Stimulated activated memory B cell treated with anti-CD40 and anti-IgM and Interleukin-4, amounts not matched to agents 10 μg/mL and 1 μg/mL and 100 μg/mL, for 72 hours (primary cell): ENCODE measurements at regions not wholly inside any gene's neighbourhood (a gene's known extent, or its start where the extent isn't known, plus 50 kb on each side); places are given as distances from the start of the nearest gene placed in this dataset.
A peak's percentile ranks its signal among the peaks of the same experiment; 100 is the strongest.
"Not testable (repeated sequence)": the region's sequence is repeated elsewhere in the genome, so short reads cannot be mapped to it uniquely, and the experiment has no call there.

Source experiments
- ATAC-seq: fragments of 150-1000 bp; cut with Tn5 transposase; 2 replicates; pipeline ENCODE4 v1.10.0; 2021
- H3K27ac Mint-ChIP-seq: one replicate; pipeline ENCODE4 v1.8.0; 2022; ENCODE audit warnings: mild to moderate bottlenecking, mixed read lengths
- H3K27me3 Mint-ChIP-seq: one replicate; pipeline ENCODE4 v1.8.0; 2022; ENCODE audit warnings: mixed read lengths
- H3K36me3 Mint-ChIP-seq: one replicate; pipeline ENCODE4 v1.8.0; 2022; ENCODE audit warnings: mixed read lengths
- H3K4me1 Mint-ChIP-seq: one replicate; pipeline ENCODE4 v1.8.0; 2022; ENCODE audit warnings: mixed read lengths
- H3K4me3 Mint-ChIP-seq: one replicate; pipeline ENCODE4 v1.8.0; 2022; ENCODE audit warnings: mild to moderate bottlenecking, moderate library complexity, mixed read lengths
- H3K9me3 Mint-ChIP-seq: one replicate; pipeline ENCODE4 v1.8.0; 2022; ENCODE audit warnings: mixed read lengths

DNA sequence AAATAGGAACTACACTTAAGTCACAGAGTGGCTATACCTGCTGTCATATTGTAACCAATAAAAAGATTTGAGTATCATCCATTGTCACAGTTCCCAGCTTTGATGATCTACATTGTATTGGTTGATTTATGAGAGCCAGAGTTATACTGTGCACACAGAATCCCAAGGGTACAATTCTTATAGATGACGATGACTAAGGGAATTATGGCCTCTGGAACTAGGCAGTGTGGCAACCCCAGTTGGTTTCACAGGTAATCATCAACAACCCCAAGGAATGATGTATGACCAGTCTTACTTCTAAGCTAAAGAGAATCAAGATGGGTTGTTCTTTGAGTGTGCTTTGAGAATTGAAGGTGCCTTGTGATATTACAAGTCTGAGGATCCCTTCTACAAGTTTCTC lies 217.3 kb downstream of the ETAA1 start:
- H3K36me3 Mint-ChIP-seq: no peaks in the 10 kb centered on the region
- no peak overlapping the region for H3K27ac Mint-ChIP-seq
- H3K4me3 Mint-ChIP-seq: no peak overlapping the region
- no peaks in the 10 kb centered on the region for H3K27me3 Mint-ChIP-seq
- no peaks in the 10 kb centered on the region for H3K4me1 Mint-ChIP-seq
- no peak for ATAC-seq
- no peaks in the 10 kb centered on the region for H3K9me3 Mint-ChIP-seq

DNA sequence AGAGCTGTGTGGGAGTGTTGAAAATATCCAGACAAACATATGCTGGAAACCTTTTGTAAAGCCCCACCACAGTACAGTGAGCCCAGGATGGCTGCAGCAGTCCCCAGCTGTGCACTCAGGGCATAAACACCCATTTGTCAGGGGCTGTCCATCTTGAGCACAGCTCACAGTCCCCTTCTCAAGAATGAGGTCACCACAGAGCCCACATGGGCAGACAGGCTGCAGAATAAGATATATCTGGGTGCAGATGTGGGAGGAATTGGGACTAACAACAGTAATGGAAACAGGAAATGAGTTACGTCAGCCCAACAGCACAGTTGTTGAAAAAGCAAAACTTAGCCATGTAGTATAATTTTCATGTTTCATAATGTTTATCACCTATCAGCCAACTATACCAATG lies 219.6 kb downstream of the ETAA1 start:
- H3K27me3 Mint-ChIP-seq: no peaks in the 10 kb centered on the region
- H3K36me3 Mint-ChIP-seq: no peaks in the 10 kb centered on the region
- peak; percentile 42 for ATAC-seq
- no peak overlapping the region for H3K4me3 Mint-ChIP-seq
- no peaks in the 10 kb centered on the region for H3K4me1 Mint-ChIP-seq
- H3K27ac Mint-ChIP-seq: no peak overlapping the region
- H3K9me3 Mint-ChIP-seq: no peaks in the 10 kb centered on the region

- Mint-ChIP-seq H3K4me1 (no peaks in the 10 kb centered on the region), H3K36me3 (no peaks in the 10 kb centered on the region), H3K27me3 (no peaks in the 10 kb centered on the region), H3K4me3 (no peak overlapping the region), H3K27ac (no peak overlapping the region), H3K9me3 (peaks cover 3% of the 10 kb centered on the region)
- ATAC-seq: no peak
Observed at GRCh38 chr2:67619204-67619603, 222.1 kb downstream of the ETAA1 start.

GRCh38 chr2:67623741-67624140 lies 226.6 kb downstream of the ETAA1 start:
- H3K4me1 Mint-ChIP-seq, H3K27me3 Mint-ChIP-seq, H3K9me3 Mint-ChIP-seq, H3K4me3 Mint-ChIP-seq, ATAC-seq, H3K27ac Mint-ChIP-seq, H3K36me3 Mint-ChIP-seq: not testable (repeated sequence)

- peaks cover 9% of the 10 kb centered on the region for H3K27me3 Mint-ChIP-seq
Observed at GRCh38 chr2:67625178-67625577, 228.0 kb downstream of the ETAA1 start.

DNA sequence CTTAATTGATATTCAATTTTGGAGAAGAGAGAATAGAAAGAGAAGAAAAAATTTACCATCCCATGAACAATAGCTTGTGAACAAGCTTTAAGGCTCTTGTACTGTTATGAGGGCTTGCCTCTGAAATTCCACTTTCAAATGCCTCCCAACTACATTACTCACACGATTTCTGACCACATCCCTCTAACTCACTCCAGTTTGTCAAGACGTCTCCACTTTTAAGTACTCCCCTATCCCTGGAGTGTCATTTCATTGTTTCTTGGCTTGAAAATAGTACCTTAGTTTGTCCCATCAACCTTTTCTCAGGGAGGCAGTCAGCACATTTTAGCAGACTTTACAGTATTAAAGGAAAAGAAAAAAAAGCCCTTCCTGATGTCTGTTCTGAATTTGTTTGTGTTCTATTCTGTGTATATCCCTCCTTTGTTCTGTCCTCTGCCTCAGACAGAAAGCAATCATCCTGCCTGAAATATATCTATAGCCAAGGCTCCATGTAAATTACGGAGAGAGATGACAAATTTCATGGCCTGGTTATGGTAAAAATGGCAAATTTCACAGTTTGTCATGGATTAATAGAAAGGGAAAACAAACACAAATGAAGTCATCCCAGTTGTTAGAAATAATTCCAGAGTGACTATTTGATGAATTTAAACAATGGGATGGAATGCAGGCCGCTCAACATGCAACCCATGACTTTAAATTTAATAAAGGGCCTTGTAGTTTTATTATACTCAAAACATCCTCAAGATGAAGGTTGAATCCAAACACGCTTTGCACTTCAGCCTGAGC lies 228.8 kb downstream of the ETAA1 start:
- Mint-ChIP-seq H3K27me3 (peaks cover 9% of the 10 kb centered on the region), H3K4me1 (no peaks in the 10 kb centered on the region), H3K4me3 (no peak overlapping the region), H3K36me3 (no peaks in the 10 kb centered on the region), H3K9me3 (peaks cover 3% of the 10 kb centered on the region), H3K27ac (no peak overlapping the region)
- ATAC-seq: no peak

More at GRCh38 chr2:67625178-67625577, 228.0 kb downstream of the ETAA1 start:
- Mint-ChIP-seq H3K9me3 (peaks cover 3% of the 10 kb centered on the region), H3K36me3 (no peaks in the 10 kb centered on the region), H3K27ac (no peak overlapping the region), H3K4me3 (no peak overlapping the region), H3K4me1 (no peaks in the 10 kb centered on the region)
- ATAC-seq: no peak

DNA sequence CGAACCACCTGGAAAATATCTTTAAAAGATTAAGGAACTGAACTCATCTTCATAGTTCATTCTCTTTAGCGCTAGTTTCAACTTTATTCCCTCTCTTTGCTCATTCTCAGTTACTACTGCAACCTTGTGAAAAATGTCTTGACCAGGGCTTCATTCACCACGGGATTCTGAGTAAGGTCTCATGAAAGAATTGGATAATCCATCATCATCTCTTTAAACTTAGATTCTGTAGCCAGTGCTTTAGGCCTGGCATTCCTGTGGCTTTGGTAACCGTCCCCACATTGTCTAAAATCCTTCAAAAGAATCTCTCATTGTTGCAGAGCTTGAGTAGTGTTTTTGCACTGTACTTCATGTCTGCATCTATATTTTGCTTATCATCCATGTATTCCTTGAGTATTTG lies 229.5 kb downstream of the ETAA1 start:
- no peaks in the 10 kb centered on the region for H3K36me3 Mint-ChIP-seq
- H3K4me3 Mint-ChIP-seq: no peak overlapping the region
- H3K9me3 Mint-ChIP-seq: peaks cover 3% of the 10 kb centered on the region
- no peak for ATAC-seq
- H3K27ac Mint-ChIP-seq: no peak overlapping the region
- no peaks in the 10 kb centered on the region for H3K4me1 Mint-ChIP-seq
- peaks cover 9% of the 10 kb centered on the region for H3K27me3 Mint-ChIP-seq

DNA sequence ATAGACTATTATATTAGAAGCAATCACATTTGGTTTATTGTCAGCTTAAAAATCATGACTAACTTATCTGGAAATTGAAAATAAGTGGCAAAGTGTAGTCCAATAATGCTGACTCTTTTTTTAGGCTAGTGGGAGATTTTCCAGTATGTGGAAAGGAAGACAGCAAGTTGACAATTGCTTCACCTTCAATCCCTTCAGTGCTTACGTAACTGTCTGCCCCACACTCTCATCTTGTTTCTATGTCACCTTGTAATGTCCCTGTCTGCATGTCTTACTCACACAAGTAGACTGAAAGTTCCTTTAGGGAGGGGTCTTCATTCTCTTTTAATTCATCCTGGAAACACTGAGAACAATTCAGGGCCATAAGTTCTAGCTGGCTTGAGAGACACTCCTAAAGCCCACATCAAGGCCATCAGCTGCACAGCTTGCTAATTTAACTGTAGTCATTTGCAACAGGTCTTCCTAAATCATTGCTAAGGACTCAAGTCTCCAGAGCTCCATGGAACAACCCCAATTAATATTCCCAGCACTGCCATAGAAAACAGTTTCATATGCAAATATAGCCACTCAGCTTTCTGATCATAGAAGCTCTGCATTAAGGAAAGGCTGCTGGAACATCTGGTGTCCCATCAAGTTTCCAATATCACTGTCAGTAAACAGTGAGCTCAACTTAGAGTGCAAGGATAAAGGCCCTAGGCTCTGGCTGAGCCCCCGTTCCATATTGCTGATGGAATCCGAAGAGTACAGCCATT lies 230.5 kb downstream of the ETAA1 start:
- Mint-ChIP-seq H3K4me3 (no peak overlapping the region), H3K27ac (no peak overlapping the region), H3K27me3 (peaks cover 9% of the 10 kb centered on the region), H3K4me1 (no peaks in the 10 kb centered on the region), H3K36me3 (no peaks in the 10 kb centered on the region), H3K9me3 (peaks cover 3% of the 10 kb centered on the region)
- no peak for ATAC-seq

DNA sequence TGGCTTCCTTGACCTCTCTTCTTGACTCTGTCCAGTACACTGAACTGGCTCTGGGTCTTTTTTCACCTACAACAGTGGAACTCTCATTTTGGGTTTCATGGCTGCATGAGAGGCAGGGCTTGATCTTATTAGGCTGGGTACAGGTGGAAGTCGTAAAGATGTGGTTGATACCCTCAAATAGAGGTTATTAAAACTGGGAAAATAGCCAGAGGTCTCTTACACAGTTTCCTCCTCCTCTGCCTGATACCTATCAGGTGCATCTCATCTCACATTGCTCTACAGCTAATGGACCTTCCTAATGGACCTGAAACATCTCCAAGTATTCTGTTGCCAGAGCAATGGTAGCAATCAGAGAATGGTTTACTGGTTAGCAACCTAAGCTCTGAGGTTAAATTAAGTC lies 231.8 kb downstream of the ETAA1 start:
- H3K4me1 Mint-ChIP-seq: no peaks in the 10 kb centered on the region
- no peaks in the 10 kb centered on the region for H3K9me3 Mint-ChIP-seq
- no peak for ATAC-seq
- peaks cover 9% of the 10 kb centered on the region for H3K27me3 Mint-ChIP-seq
- no peak overlapping the region for H3K4me3 Mint-ChIP-seq
- no peak overlapping the region for H3K27ac Mint-ChIP-seq
- H3K36me3 Mint-ChIP-seq: no peaks in the 10 kb centered on the region

- H3K9me3 Mint-ChIP-seq: peaks cover 3% of the 10 kb centered on the region
- H3K27ac Mint-ChIP-seq: no peak overlapping the region
- H3K4me3 Mint-ChIP-seq: no peak overlapping the region
- H3K36me3 Mint-ChIP-seq: no peaks in the 10 kb centered on the region
- H3K4me1 Mint-ChIP-seq: no peaks in the 10 kb centered on the region
- ATAC-seq: no peak
- H3K27me3 Mint-ChIP-seq: no peaks in the 10 kb centered on the region
Observed at GRCh38 chr2:67631483-67631882, 234.3 kb downstream of the ETAA1 start.

DNA sequence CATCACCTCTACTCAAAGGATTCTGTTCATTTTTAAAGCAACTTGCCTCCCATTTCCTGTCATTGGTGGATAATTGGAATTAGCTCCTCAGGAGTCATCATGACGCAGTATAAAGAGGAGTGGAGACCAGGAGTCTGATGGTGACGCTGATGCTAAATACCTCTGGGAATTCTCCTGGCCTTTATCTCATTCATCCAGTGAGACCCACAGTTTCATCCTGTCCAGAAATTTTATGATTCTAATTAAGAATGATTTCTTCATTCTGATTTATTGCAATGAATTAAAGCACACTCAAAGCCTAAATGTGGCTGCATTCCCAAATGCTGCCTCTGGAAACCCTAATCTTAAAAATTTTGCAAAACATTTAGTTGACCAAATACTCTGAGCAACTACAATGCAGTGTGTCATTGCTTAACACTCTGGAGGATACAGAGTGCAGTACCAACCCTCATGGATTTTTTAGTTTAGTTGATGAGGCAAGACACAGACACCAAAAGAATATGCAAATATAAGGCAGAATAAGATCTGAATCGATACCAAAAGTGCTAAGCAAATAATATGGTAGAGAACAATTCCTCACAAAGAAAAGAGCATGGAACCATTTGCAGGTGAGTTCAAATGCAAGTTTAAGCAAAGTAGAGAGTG lies 236.2 kb downstream of the ETAA1 start:
- H3K27ac Mint-ChIP-seq: no peak overlapping the region
- H3K4me3 Mint-ChIP-seq: no peak overlapping the region
- H3K36me3 Mint-ChIP-seq: no peaks in the 10 kb centered on the region
- ATAC-seq: no peak
- no peaks in the 10 kb centered on the region for H3K4me1 Mint-ChIP-seq
- peaks cover 3% of the 10 kb centered on the region for H3K9me3 Mint-ChIP-seq
- no peaks in the 10 kb centered on the region for H3K27me3 Mint-ChIP-seq

DNA sequence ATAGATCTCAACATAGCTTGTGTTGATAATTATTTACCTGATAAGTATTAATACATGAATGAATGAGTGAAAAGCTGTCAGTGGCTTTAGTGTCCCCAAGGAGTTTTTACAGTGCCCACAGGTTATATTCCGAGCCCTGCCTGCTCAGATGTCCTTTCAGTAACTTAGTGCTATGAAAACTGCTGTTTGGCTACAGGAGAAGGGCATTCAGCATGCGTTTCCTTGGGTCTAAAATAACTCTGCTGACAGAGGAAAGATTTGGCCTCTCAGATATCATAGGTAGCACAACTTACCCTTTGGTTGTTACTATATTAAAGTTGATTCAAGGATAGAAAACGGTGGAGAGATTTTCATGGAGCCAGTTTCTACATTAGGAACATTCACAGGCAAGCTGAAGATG lies 241.0 kb downstream of the ETAA1 start:
- H3K4me3 Mint-ChIP-seq: no peak overlapping the region

GRCh38 chr2:67641312-67642045 lies 244.3 kb downstream of the ETAA1 start:
- Mint-ChIP-seq H3K4me3 (no peak overlapping the region), H3K4me1 (no peaks in the 10 kb centered on the region), H3K9me3 (peaks cover 4% of the 10 kb centered on the region), H3K36me3 (no peaks in the 10 kb centered on the region), H3K27ac (no peak overlapping the region), H3K27me3 (no peaks in the 10 kb centered on the region)
- ATAC-seq: no peak

More for the DNA sequence above, 241.0 kb downstream of the ETAA1 start:
- ATAC-seq: no peak
- no peaks in the 10 kb centered on the region for H3K36me3 Mint-ChIP-seq
- no peaks in the 10 kb centered on the region for H3K4me1 Mint-ChIP-seq
- H3K9me3 Mint-ChIP-seq: peaks cover 3% of the 10 kb centered on the region
- no peaks in the 10 kb centered on the region for H3K27me3 Mint-ChIP-seq
- no peak overlapping the region for H3K27ac Mint-ChIP-seq

- H3K36me3 Mint-ChIP-seq: no peaks in the 10 kb centered on the region
- peaks cover 9% of the 10 kb centered on the region for H3K9me3 Mint-ChIP-seq
- no peak for ATAC-seq
- no peaks in the 10 kb centered on the region for H3K4me1 Mint-ChIP-seq
- no peak overlapping the region for H3K4me3 Mint-ChIP-seq
- no peak overlapping the region for H3K27ac Mint-ChIP-seq
- H3K27me3 Mint-ChIP-seq: no peaks in the 10 kb centered on the region
Observed at GRCh38 chr2:67642046-67642382, 244.9 kb downstream of the ETAA1 start.

GRCh38 chr2:67642961-67643360 lies 245.8 kb downstream of the ETAA1 start:
- ATAC-seq: no peak
- Mint-ChIP-seq H3K4me1 (no peaks in the 10 kb centered on the region), H3K9me3 (peaks cover 9% of the 10 kb centered on the region), H3K36me3 (no peaks in the 10 kb centered on the region), H3K27ac (no peak overlapping the region), H3K4me3 (no peak overlapping the region), H3K27me3 (no peaks in the 10 kb centered on the region)
